CMK (cell line): ENCODE measurements at regions not wholly inside any gene's neighbourhood (a gene's known extent, or its start where the extent isn't known, plus 50 kb on each side); places are given as distances from the start of the nearest gene placed in this dataset.
A peak's percentile ranks its signal among the peaks of the same experiment; 100 is the strongest.

Source experiments
- DNase-seq: peaks from one replicate; pipeline ENCODE4 v3.0.0-alpha.2; 2010; ENCODE audit warnings: low read depth

DNA sequence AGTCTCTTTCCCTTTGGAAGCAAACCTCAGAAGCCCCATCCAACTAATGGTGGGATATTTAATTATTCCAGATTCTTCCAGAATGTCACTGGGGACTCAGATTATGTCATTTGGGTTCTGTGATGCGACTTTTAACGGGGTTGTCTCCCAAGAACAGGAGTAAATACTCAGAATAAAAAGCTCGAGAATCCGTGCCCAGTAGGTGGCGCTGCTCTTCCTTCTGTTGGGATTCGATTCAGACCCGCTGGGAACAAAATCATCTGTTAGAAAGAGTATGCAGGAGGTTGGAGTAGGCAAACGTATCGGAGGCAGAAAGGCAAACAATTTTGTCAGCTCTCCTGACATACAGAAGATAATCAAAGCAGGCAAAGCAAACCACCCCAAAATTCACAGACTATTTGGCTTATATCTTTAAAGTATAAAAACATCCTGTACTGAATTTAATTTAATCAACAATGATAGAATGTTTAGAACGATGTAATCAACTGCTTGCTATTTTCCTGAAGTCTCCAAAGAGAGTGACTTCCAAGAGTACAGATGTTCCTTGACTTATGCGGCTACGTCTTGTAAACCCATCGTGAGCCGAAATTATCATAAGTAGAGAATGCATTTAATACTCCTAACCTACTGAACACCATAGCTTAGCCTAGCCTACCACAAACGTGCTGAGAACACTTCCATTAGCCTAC is 169.8 kb upstream of the RAI14 start:
- DNase-seq: peak; percentile 41

GRCh38 chr5:34486849-34487158 is 169.3 kb upstream of the RAI14 start:
- DNase-seq: no peak

- DNase-seq: no peak
Observed at GRCh38 chr5:34487159-34487879, 168.8 kb upstream of the RAI14 start.

- no peak for DNase-seq
Observed at GRCh38 chr5:34487956-34488355, 168.2 kb upstream of the RAI14 start.

DNA sequence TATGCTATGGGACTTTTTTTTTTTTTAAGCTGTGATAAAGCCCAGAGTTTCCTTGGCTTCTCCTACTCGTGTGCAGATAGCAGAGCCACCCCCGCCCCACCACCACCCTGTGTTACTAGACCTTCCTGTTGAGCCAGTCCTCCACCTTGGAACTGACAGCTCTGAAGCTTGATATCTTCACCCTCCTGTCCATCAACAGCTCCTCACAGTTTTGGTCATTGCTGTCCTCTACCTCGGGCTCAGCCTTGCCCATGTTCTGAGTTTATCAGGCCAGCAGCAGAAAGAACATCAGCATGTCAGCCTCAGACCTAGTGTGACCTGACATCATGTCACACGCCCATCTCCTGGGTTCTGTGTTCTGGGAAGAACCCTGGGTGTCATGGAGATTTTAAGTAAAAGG is 167.1 kb upstream of the RAI14 start:
- DNase-seq: no peak

GRCh38 chr5:34490506-34491250 is 165.4 kb upstream of the RAI14 start:
- DNase-seq: no peak

DNA sequence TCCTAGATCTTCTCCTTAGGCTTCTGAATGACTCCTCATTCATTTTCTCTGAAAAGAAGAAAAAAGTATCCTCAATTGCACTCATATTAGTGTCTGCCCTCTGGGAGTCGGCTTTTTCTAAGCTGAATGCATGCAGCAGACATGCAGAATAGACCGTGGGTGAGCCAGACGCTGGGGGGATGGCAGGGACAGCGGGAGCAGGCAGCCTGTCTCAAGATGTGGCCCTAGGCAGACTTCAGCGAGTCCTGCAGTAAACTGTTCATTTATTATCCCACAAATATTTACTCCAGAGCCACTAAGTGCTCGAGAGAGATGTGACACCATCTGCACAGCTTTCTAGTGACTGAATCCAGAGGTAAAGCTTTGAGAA is 164.9 kb upstream of the RAI14 start:
- DNase-seq: no peak

DNA sequence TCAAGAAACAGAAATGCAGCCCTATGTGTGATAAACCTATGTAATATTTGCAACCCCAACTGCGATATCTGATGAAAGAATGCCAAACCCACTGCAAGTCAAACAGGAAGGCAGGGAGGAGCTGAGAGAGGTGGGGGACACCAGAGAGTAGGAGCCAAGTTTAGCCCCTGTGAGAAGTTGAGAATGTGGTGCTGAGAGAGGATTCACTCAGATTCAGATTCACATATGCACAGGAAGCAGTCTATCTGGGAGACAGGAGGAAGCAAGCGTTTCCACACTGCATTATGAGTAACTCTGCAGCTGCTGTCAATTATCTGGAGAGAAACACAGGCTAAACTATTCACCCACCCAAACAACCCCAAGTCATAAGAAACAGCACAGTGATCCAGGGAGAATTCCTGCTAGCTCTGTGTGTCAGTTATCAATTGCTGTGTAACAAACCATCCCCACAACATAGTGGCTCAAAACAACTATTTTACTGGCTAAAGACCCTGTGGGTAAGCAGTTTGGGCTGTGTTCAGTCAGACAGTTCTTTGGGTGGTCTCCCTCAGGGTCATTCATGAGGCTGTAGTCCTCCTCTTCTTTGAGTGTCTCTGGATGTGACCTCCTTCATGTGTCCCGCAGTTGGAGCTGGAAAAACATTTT is 161.9 kb upstream of the RAI14 start:
- DNase-seq: no peak

DNA sequence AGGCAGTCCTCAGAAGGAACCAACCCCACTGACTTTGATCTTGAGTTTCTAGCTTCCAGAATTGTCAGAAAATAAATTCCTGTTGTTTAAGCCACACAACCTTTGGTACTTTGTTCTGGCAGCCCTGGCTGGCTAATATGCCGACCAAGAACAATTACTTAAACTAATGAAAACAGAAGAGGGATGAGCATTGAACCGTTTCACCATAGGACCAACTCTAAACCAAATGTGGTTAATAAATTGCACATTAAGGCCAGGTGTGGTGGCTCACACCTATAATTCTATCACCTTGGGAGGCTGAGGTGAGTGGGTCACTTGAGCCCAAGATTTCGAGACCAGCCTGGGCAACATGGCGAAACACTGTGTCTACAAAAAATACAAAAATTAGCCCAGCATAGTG is 160.9 kb upstream of the RAI14 start:
- no peak for DNase-seq

DNA sequence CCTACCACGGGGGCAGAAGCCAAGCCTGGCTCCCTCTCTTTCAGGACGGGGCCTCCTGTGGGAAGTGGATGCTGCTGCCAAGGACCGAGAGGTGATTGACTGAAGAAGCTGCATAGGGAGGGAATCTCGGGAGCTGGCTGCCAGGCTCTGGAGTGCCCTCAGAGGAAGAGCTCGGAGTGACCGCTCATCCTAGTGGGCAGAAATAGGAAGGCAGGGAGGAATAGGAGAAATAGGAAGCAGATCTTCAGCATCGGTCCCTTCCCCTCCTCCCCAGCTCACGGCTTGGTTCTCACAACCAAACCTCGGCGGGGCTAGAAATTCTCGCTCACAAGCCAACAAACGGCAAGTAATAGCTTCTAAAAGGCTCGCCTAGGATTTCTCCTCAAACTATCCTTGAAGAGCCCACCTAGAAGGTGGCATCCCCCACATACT is 159.9 kb upstream of the RAI14 start:
- DNase-seq: no peak

DNA sequence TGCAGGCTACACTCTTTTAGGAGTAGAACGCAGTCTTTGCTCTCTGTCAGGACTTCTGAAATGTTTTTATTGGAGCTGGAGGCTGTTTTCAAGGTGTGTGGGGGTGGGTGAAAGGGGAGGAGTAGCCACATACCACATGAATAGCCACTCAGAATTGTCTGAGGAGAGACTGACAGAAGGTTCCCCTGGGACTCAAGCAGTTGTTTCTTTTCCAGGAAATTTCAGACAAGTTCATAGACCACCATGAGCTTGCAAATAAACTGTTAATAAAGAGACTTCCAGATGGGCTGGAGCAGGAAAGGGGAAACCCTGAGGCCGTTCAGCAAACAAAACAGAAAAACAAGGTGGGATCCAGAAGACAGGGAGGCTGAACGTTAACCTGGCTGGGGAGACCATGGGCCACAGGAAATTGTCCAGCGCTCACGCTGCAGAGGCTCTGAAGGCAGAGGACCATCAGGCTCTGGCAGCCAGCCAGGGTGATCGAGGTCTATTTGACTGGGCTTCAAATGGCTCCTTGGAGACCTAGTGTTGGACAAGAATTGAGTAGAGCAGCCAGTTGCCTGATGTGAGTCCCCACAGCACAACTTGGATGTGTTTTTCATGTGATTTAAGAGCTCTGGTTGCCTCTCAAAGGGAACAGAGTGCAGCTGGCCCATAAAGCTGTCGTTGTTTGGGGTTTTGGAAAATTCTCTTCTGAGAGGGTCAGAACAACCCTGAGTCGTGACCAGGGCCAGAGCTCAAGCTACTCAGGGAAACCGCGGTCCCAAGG is 159.2 kb upstream of the RAI14 start:
- no peak for DNase-seq

GRCh38 chr5:34497470-34497808 is 158.7 kb upstream of the RAI14 start:
- no peak for DNase-seq

GRCh38 chr5:34498572-34498971 is 157.6 kb upstream of the RAI14 start:
- DNase-seq: no peak

- DNase-seq: no peak
Observed at GRCh38 chr5:34499001-34499734, 157.0 kb upstream of the RAI14 start.

GRCh38 chr5:34500236-34500847 is 155.8 kb upstream of the RAI14 start:
- DNase-seq: no peak

DNA sequence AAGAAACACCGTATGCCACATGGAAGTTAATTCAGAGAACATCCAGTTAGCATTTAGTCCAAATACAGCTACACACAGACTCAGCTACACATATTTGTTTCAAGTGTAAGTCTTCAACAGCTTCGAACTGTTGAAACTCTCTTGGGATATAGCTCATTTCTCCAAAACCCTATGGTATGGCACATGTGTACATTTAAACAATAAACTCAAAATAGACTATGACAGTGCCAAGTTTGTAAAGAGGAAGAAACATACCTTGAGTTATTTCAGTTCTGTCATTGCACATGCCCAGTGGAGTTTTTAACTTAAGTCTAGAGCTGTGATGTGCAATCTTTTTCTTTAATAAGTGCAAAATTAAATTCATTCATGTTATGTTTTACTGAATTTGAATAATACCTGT is 155.1 kb upstream of the RAI14 start:
- DNase-seq: no peak

- no peak for DNase-seq
Observed at GRCh38 chr5:34501840-34502239, 154.3 kb upstream of the RAI14 start.

- DNase-seq: no peak
Observed at GRCh38 chr5:34502581-34502980, 153.5 kb upstream of the RAI14 start.

DNA sequence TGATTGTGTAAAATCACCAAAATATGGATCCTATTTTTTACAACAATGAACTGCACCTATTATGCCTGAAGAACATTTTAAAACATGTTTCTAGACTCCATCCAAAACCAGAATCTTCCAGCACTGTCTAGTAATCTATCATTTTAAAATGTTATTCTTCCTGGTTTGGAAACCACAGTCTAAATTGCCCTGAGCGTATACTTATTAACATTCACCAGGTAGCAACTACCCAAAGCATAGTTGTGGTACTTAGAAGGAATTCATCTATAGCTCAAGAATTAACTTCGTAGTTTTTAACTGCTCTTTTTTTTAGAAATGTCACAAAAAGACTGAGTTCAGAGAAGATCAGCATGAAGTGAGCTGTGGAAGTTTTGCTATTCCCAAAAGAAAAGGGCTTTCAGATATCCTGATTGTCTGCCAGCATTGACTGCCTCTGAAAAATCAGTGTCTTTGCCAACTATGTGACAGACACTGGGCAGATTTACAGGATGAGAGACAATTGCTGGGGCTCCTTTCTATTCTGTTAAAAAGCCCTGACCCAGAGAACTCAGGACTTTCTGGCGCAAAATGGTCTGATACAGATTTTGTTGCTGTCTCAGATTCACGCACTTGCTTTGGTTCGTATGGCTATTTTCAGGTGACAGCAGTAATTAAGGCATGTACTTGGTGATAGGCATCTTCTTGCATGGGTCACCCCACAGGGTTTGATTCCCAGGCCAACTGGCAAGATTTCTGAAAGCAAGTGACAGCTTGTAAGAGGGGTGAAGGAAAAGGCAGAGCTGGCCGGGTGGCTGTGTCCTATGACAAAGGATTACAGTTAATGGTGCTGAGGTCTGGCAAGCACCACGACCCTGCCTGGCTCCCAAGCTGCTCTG is 152.5 kb upstream of the RAI14 start:
- no peak for DNase-seq

DNA sequence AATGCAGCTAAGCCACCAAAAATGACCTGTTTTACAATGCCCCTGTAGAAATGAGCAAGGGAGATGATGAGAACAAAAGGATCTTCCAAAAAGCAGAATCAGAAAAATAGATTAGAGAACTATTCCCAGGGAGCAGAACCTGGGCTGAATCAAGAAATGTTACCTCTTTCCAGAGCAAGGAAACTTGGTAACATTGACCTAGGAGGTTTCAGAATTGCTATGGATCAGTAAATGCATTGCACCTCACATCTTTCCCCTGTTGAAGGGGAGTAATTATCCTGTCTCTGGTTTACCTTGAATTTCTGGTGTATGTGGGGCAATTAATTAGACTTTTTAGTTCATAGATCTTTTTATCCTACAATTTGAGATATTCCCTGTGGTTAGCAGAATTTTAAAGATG is 151.2 kb upstream of the RAI14 start:
- no peak for DNase-seq
